ENCODE measurements at regions not wholly inside any gene's neighbourhood (a gene's known extent, or its start where the extent isn't known, plus 50 kb on each side); places are given as distances from the start of the nearest gene placed in this dataset.

DNA sequence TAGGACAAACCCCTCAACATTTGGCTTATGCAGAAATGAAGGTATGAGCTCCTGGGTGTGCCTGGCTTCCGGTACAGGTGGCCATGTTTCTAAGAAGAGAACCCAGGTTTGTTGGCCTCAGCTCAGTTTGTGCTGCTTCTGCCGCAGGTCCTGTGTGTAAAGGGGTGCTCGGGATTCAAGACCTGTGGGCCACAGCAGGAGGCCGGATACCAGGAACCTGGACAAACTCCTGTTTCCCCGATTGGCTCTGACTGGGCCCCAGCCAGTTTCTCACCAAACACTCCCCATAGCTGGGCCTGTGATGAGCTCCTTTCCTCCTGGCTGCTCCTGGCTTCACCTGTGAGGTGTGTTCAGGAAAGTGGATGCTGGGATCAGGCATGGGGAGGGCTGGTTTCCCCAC, 271.2 kb upstream of the IRX2 start:
- no peak for DNase-seq (ENCODE audit: low read depth)

DNA sequence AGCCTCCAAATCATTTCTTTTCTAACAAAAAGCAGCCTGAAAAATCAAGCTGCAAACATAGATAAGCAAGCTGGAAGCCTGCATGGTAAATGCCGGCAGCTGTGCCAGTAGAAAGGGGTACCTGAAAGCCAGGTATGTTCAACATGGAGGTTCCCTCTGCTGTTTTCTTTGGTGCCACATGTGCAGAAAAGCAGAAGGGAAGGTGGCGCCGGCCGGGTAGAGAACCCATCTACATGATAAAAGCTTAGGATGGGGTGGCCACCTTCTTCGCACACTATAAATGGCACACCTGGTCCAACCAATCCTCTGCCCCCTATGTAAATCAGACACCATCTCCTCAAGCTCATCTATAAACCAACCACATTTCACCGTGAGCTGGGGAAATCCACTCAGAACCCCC, 268.9 kb upstream of the IRX2 start:
- DNase-seq (ENCODE audit: low read depth): no peak

- DNase-seq (ENCODE audit: low read depth): no peak
Measured at GRCh38 chr5:3019045-3019444, 267.6 kb upstream of the IRX2 start.

DNA sequence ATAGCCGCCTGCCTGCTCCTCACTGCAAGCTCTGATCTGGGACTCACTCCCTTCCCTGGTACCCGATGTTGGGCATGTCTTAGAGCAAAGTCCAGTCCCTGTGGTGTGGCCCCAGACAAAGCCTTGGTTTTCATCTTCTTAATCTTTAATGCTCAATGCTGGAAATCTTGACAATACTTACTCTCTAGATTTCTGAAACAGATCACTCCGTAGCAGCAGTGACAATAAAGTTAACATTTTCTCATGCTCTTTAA, 260.2 kb upstream of the IRX2 start:
- no peak for DNase-seq (ENCODE audit: low read depth)

GRCh38 chr5:3010953-3011763, 259.7 kb upstream of the IRX2 start:
- no peak for DNase-seq (ENCODE audit: low read depth)

GRCh38 chr5:3010301-3010952, 258.9 kb upstream of the IRX2 start:
- no peak for DNase-seq (ENCODE audit: low read depth)

GRCh38 chr5:3009605-3010004, 258.1 kb upstream of the IRX2 start:
- DNase-seq (ENCODE audit: low read depth): no peak

GRCh38 chr5:3007577-3007976, 256.1 kb upstream of the IRX2 start:
- no peak for DNase-seq (ENCODE audit: low read depth)

GRCh38 chr5:3006961-3007551, 255.6 kb upstream of the IRX2 start:
- DNase-seq (ENCODE audit: low read depth): no peak

GRCh38 chr5:3006526-3006925, 255.0 kb upstream of the IRX2 start:
- DNase-seq (ENCODE audit: low read depth): no peak

DNA sequence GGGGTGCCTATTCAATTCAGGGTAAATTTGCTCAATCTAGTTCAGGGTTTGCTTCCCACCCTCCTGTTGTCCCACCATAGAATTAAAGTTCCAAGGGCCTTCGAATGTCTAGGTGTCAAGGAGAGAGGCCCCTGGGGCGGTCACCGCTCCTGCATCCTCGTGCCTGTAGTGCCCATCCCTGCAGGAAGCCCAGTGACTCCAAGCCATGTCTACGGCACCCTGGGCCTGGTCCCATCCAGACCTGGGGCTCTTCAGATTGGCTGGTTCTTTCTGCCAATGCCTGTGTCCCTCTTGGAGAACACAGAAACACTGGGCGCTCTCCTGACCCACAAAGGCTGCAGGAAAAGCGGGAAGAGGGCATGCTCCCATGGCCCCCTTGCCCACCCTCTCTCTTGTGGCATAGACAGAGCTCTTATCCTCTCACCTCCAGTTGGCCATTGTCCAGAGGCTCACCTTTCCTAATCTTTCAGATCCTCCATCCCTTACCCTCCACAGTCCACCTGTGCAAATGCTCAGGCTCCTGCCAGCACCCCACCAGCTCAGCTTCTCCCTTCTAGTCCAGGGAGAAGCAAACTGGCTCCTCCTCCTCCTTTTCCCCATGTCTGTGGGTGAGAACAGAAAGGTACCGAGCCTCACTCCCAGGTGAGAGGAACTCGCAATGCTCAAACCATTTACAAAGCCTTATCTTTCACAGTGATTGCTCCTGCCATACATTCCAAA, 253.0 kb upstream of the IRX2 start:
- no peak for DNase-seq (ENCODE audit: low read depth)

DNA sequence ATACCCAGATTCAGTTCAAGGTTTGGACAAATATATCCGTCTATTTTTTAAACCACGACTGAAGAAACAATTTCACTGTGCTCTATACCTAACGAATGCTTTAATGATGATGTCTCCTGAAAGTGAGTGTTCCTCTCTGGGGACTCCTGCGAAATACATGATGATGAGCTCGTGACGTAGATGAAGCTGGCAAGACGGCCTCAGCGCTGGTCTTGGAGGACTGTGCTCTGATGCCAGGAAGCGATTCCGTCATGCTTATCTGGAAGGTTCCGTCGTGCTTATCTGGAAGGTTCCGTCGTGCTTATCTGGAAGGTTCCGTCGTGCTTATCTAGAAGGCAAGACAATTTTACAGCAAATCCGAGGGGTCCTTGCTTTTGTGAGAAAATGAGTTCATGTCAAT, 250.8 kb upstream of the IRX2 start:
- no peak for DNase-seq (ENCODE audit: low read depth)

DNA sequence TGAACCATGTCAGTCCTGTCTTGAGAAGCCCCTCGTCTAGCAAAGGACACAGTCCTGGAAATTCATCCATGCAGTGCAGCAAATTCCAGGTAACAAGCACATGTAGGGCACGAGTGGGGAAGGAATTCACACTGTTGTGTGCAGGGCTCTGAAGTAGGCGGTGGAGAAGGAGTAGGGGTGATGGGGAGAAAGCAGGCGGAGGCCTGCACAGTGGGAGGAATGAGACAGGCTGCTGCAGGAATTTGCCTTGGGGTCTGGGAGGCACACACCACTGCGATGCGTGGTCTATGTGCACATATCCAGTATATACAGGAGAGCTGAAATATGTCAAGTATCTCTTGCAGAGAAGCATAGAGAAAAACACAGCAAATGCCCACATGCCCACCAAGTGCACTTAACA, 249.2 kb upstream of the IRX2 start:
- no peak for DNase-seq (ENCODE audit: low read depth)

DNA sequence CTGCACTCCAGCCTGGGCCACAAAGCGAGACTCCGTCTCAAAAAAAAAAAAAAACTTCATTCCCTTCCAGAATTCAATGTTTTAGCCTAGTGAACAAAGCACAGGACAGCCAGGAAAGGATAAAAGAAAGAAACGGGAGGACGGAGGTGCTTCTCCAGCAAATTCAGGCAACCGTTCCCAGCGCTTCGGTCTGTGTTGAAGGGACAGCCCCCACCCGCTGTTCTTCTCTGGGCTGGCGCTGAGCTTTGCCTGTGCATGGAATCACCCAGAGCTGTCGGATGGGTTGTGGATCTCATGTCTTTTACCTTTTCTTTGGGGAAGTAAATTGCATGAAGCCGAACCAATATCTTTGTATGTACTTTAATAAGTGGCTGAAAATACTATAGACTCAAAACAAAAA, 248.4 kb upstream of the IRX2 start:
- DNase-seq (ENCODE audit: low read depth): no peak

DNA sequence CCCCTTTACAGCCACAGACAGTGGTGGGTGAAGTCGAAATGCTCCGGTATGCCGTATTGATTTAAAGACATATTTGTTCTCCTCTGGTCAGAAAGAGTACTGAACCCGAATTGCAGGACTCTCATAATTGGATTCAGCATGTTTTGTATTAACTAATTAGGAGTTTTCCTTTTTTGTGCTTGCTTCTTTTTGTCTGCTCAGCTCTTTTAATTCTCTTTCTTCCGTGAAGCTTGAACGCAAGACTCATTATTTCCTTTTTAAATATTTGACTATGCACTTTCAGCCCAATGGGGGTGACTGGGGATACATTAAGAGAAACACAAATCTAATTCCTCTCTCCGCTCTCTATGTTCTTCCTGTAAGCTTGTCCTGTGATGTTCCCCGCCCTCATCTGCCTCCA, 246.6 kb upstream of the IRX2 start:
- DNase-seq (ENCODE audit: low read depth): no peak

- DNase-seq (ENCODE audit: low read depth): no peak
Measured at GRCh38 chr5:2997179-2997578, 245.7 kb upstream of the IRX2 start.

GRCh38 chr5:2996687-2997086, 245.2 kb upstream of the IRX2 start:
- DNase-seq (ENCODE audit: low read depth): no peak

DNA sequence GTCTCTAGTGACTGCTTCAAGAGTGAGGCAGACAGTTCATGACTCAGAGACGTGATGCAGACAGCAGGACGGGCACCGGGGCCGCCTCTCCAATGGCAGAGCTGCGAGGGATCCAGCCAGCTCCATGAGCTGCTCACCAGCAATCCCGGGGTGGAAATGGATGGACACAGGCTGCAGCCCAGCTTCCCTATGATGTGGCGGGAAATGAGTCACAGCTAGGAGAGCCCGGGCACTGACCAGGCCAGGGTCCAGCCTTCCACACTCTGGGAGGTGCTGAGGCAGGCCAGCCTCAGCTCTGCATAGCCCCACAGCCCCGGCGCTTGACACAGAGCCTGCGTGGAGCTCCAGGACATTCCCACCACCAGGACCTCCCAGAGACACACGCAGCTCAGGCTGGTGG, 244.8 kb upstream of the IRX2 start:
- no peak for DNase-seq (ENCODE audit: low read depth)

DNA sequence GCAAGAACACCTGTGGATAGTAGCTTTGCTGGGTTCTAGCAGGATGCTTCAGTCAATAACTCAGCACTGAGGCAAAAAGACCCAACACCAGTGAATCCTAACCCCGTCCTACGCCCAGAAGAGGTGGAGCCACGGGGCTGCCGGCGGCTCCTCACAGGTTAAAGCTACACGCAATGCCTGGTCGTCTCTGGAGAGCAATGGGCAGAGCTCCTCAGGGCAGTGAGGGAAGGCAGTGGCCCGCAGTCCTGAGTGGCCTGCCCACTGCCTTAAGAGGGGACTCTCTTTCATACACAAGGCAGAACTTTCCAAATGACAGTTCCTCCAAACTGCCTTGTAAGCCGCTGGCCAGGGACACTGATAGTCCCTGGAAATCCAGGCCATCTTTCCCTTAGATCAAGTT, 244.2 kb upstream of the IRX2 start:
- no peak for DNase-seq (ENCODE audit: low read depth)

DNA sequence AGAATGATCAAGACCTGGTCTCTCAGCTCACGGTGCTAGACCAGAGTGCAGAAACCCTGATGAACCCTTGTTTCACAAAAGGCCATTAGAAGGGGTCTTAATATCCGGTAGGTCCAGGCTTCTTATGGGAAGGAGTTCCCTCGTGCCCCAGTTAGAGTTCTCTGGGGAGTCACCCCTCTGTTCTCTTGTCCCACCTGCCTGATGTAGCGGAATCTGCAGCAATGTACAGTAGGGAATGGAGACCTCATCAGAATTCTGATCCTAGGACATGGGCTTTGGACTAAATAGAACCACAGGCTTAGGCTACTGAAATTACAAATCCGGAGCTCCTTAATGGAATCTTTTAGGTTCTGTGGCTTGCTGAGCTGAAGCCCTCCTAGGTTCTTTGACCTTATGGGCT, 243.6 kb upstream of the IRX2 start:
- DNase-seq (ENCODE audit: low read depth): no peak

GRCh38 chr5:2993771-2994170, 242.3 kb upstream of the IRX2 start:
- no peak for DNase-seq (ENCODE audit: low read depth)

- DNase-seq (ENCODE audit: low read depth): no peak
Measured at GRCh38 chr5:2993301-2993700, 241.8 kb upstream of the IRX2 start.

GRCh38 chr5:2992806-2993205, 241.3 kb upstream of the IRX2 start:
- no peak for DNase-seq (ENCODE audit: low read depth)
